HG03066 (cell line): ENCODE measurements at regions not wholly inside any gene's neighbourhood (a gene's known extent, or its start where the extent isn't known, plus 50 kb on each side); places are given as distances from the start of the nearest gene placed in this dataset.

ENCODE experiments used
- ATAC-seq: cut with Tn5 transposase; IDR thresholded peaks from one replicate; pipeline ENCODE4 v1.9.1; 2021; ENCODE audit warnings: low read depth; ENCODE audit not compliant: unreplicated experiment

- ATAC-seq = no peak
Measured at GRCh38 chrX:816411-816810, 185.8 kb downstream of the SHOX start.

- ATAC-seq = no peak
Measured at GRCh38 chrX:810186-810585, 179.6 kb downstream of the SHOX start.

- ATAC-seq = no peak
Measured at GRCh38 chrX:809081-809480, 178.5 kb downstream of the SHOX start.

- ATAC-seq = no peak
Measured at GRCh38 chrX:806586-806985, 176.0 kb downstream of the SHOX start.

- no peak for ATAC-seq
Measured at GRCh38 chrX:805988-806387, 175.4 kb downstream of the SHOX start.

- ATAC-seq = no peak
Measured at GRCh38 chrX:805103-805670, 174.6 kb downstream of the SHOX start.

GRCh38 chrX:802846-803245, 172.3 kb downstream of the SHOX start:
- ATAC-seq = no peak

GRCh38 chrX:799808-800207, 169.2 kb downstream of the SHOX start:
- ATAC-seq = no peak

- no peak for ATAC-seq
Measured at GRCh38 chrX:794311-794710, 163.7 kb downstream of the SHOX start.

- ATAC-seq = no peak
Measured at GRCh38 chrX:793216-793770, 162.7 kb downstream of the SHOX start.

GRCh38 chrX:791479-792034, 161.0 kb downstream of the SHOX start:
- ATAC-seq = no peak

GRCh38 chrX:790783-791360, 160.3 kb downstream of the SHOX start:
- ATAC-seq = no peak

GRCh38 chrX:790041-790506, 159.5 kb downstream of the SHOX start:
- no peak for ATAC-seq

- no peak for ATAC-seq
Measured at GRCh38 chrX:789096-789495, 158.5 kb downstream of the SHOX start.

GRCh38 chrX:786441-786881, 155.9 kb downstream of the SHOX start:
- ATAC-seq = no peak

GRCh38 chrX:784829-785228, 154.2 kb downstream of the SHOX start:
- ATAC-seq = no peak

- no peak for ATAC-seq
Measured at GRCh38 chrX:781224-782204, 150.9 kb downstream of the SHOX start.

- no peak for ATAC-seq
Measured at GRCh38 chrX:776529-777230, 146.1 kb downstream of the SHOX start.

- ATAC-seq = no peak
Measured at GRCh38 chrX:776061-776460, 145.5 kb downstream of the SHOX start.

- ATAC-seq = no peak
Measured at GRCh38 chrX:774536-774935, 143.9 kb downstream of the SHOX start.
